Brain pericyte (primary cell): ENCODE measurements at regions not wholly inside any gene's neighbourhood (a gene's known extent, or its start where the extent isn't known, plus 50 kb on each side); places are given as distances from the start of the nearest gene placed in this dataset.

Experiments used
- DNase-seq: peaks from one replicate; pipeline ENCODE4 v3.0.0-alpha.2; 2012; ENCODE audit warnings: low read depth, low spot score

- DNase-seq, result no peak
These were observed 54.2 kb upstream of the SPRY4 start for GRCh38 chr5:142378737-142379634.

GRCh38 chr5:142375944-142376411 is 51.2 kb upstream of the SPRY4 start:
- DNase-seq, result no peak
